GM12878 (cell line): ENCODE measurements at regions not wholly inside any gene's neighbourhood (a gene's known extent, or its start where the extent isn't known, plus 50 kb on each side); places are given as distances from the start of the nearest gene placed in this dataset.

ENCODE experiments used
- ATAC-seq: fragments of 200-7000 bp; cut with Tn5 transposase; 3 replicates; pipeline ENCODE4 v1.9.1; 2020; ENCODE audit warnings: mild to moderate bottlenecking, moderate library complexity
- BruUV-seq: library from RNA; stranded (reverse); fragments of 400-500 nt; replicated peaks from 2 replicates; lab custom pipeline; 2021; lab: Mats Ljungman, UMichigan
- CTCF ChIA-PET: fragments of 300-600 bp; sonication (Branson Sonifier 250); formaldehyde crosslinking; extraction: SDS; loops from one replicate; lab custom pipeline; 2021; ENCODE audit warnings: inconsistent platforms; lab: Yijun Ruan, JAX
- POLR2A ChIA-PET: fragments of 350-600 bp; formaldehyde crosslinking; extraction: SDS; loops from one replicate; lab custom pipeline; 2021; ENCODE audit warnings: inconsistent platforms; lab: Charles Lee
- RAD21 ChIA-PET: fragments of 300-600 bp; sonication (Branson Sonifier 250); formaldehyde crosslinking; loops from one replicate; lab custom pipeline; 2023; ENCODE audit warnings: antibody characterized with exemption; ENCODE audit not compliant: unreplicated experiment; lab: Charles Lee
- SMC1A ChIA-PET: fragments of 300-600 bp; sonication (Branson Sonifier 250); formaldehyde crosslinking; loops from one replicate; lab custom pipeline; 2023; ENCODE audit not compliant: unreplicated experiment, uncharacterized antibody; lab: Charles Lee
- DNase-seq: peaks from one replicate; pipeline ENCODE4 v3.0.0-alpha.2; 2011; ENCODE audit warnings: low read depth, low spot score
- FAIRE-seq: peaks from 3 replicates; lab custom pipeline; 2011; peaks lifted over from hg19 to GRCh38; lab: Jason Lieb, UNC
- H2AFZ ChIP-seq: 2 replicates; pipeline ENCODE4 v1.6.0; 2011; ENCODE audit warnings: low read depth, low read length, control low read depth; ENCODE audit not compliant: control insufficient read depth
- H3K27ac ChIP-seq: 2 replicates; pipeline ENCODE4 v1.5.1; 2011; ENCODE audit warnings: control low read depth; ENCODE audit not compliant: control insufficient read depth, insufficient read depth
- H3K27me3 ChIP-seq, 2 experiments: replicated peaks in 1 of 2; 2 replicates each; pipeline versions ENCODE4 v1.6.0 to v1.6.1; 2011; ENCODE audit warnings: low read length in 1 of 2; ENCODE audit not compliant: control insufficient read depth in 2 of 2, insufficient read depth in 2 of 2
- H3K36me3 ChIP-seq, 2 experiments: 2 replicates each; pipeline ENCODE4 v1.5.1; 2011; ENCODE audit warnings: low read length in 1 of 2; ENCODE audit not compliant: control insufficient read depth in 2 of 2, insufficient read depth in 2 of 2
- H3K4me1 ChIP-seq: 2 replicates; pipeline ENCODE4 v1.6.1; 2011; ENCODE audit warnings: mild to moderate bottlenecking, low read length, moderate library complexity, mixed read lengths; ENCODE audit not compliant: control insufficient read depth, insufficient read depth
- H3K4me2 ChIP-seq: 2 replicates; pipeline ENCODE4 v1.6.0; 2011; ENCODE audit warnings: control low read depth; ENCODE audit not compliant: control insufficient read depth, insufficient read depth
- H3K4me3 ChIP-seq: fragments of 200-600 bp; sonication (generic); 2 replicates; pipeline ENCODE4 v1.5.1; 2016
- H3K79me2 ChIP-seq: 2 replicates; pipeline ENCODE4 v1.6.0; 2011; ENCODE audit warnings: low read length; ENCODE audit not compliant: control insufficient read depth, insufficient read depth
- H3K9ac ChIP-seq: 2 replicates; pipeline ENCODE4 v1.8.0; 2011; ENCODE audit warnings: low read length, control low read depth, mixed read lengths; ENCODE audit not compliant: control insufficient read depth, insufficient read depth
- H3K9me3 ChIP-seq: replicated peaks from 3 replicates; pipeline ENCODE4 v1.5.1; 2011; ENCODE audit warnings: mild to moderate bottlenecking, low read length; ENCODE audit not compliant: control insufficient read depth, insufficient read depth
- H4K20me1 ChIP-seq: 2 replicates; pipeline ENCODE4 v1.6.0; 2011; ENCODE audit not compliant: control insufficient read depth, insufficient read depth
- BCL3 ChIP-seq: IDR thresholded peaks from 2 replicates; pipeline ENCODE4 v1.6.1; 2011; ENCODE audit warnings: borderline replicate concordance, low read depth, mild to moderate bottlenecking, moderate library complexity, low read length; ENCODE audit not compliant: insufficient read depth, poor library complexity, severe bottlenecking
- MLLT1 ChIP-seq: fragments of 450-650 bp; IDR thresholded peaks from 2 replicates; pipeline ENCODE4 v1.6.1; 2016; ENCODE audit warnings: mild to moderate bottlenecking
- NFIC ChIP-seq: IDR thresholded peaks from 2 replicates; pipeline ENCODE4 v1.6.1; 2012; ENCODE audit warnings: low read depth, mild to moderate bottlenecking, inconsistent platforms, low read length, moderate library complexity
- PAX5 ChIP-seq: IDR thresholded peaks from 2 replicates; pipeline ENCODE4 v1.6.1; 2011; ENCODE audit warnings: low read depth, low read length, borderline replicate concordance
- PKNOX1 ChIP-seq: fragments of 450-650 bp; IDR thresholded peaks from 2 replicates; pipeline ENCODE4 v1.6.1; 2016; ENCODE audit warnings: mild to moderate bottlenecking
- PRDM15 ChIP-seq: fragments of 450-650 bp; formaldehyde crosslinking; IDR thresholded peaks from 2 replicates; pipeline ENCODE4 v1.4.0; 2020; ENCODE audit warnings: mild to moderate bottlenecking, moderate library complexity
- RFX5 ChIP-seq: IDR thresholded peaks from 2 replicates; pipeline ENCODE4 v1.6.1; 2011; ENCODE audit warnings: low read depth, low read length, improper control_type of control experiment
- RUNX3 ChIP-seq: IDR thresholded peaks from 2 replicates; pipeline ENCODE4 v1.6.1; 2012; ENCODE audit warnings: low read length, inconsistent platforms
- SIX5 ChIP-seq: IDR thresholded peaks from 2 replicates; pipeline ENCODE4 v1.6.1; 2011; ENCODE audit warnings: mild to moderate bottlenecking, low read depth, low read length, moderate library complexity; ENCODE audit not compliant: severe bottlenecking
- SMC3 ChIP-seq: IDR thresholded peaks from 2 replicates; pipeline ENCODE4 v1.6.1; 2011; ENCODE audit warnings: low read length, improper control_type of control experiment, borderline replicate concordance
- WGBS: methylation state at CpG from one replicate; pipeline ENCODE4 v1.1.6; 2016; ENCODE audit warnings: low lambda C conversion rate; ENCODE audit not compliant: insufficient replicate concordance, insufficient coverage; ENCODE audit errors: missing lambda C conversion rate; 5-methylcytosine and 5-hydroxymethylcytosine counted together
- in situ Hi-C: fragments of 300-500 bp; cut with MboI; formaldehyde crosslinking; loops from 9 replicates; pipeline ENCODE4 v1.14.3; 2018; ENCODE audit warnings: mixed read lengths
- intact Hi-C: fragments of 100-400 bp; cut with micrococcal nuclease; formaldehyde crosslinking; loops from one replicate; pipeline ENCODE4 v1.14.2; 2022; ENCODE audit not compliant: unreplicated experiment

- no peak for TF ChIP-seq PKNOX1
- no peak for TF ChIP-seq RFX5
- no peak for TF ChIP-seq PRDM15
- TF ChIP-seq RUNX3, result no peak
- TF ChIP-seq BCL3, result no peak
- no peak for TF ChIP-seq PAX5
- TF ChIP-seq, all 136 proteins: peak for 0
These were observed 83.5 kb upstream of the SPDL1 start (continued) for GRCh38 chr5:169499990-169500505.

- peaks cover 0 to 3% of the 10 kb centered on the region in 2 experiments; a peak in 1 of 4 replicates for H3K27me3 ChIP-seq
- in situ Hi-C loops, result no loop called here
- CTCF ChIA-PET, result interaction anchor here (0.8 kb wide), 1 partner anchor 15 kb away, joined by 3 read pairs; no protein-coding TSS in a partner anchor
These were observed 86.7 kb upstream of the SPDL1 start for GRCh38 chr5:169496878-169497277.

More at GRCh38 chr5:169496878-169497277, 86.7 kb upstream of the SPDL1 start:
- RAD21 ChIA-PET, result no interaction called here
- POLR2A ChIA-PET, result no interaction called here
- Histone ChIP-seq H4K20me1 (no peaks in the 10 kb centered on the region), H3K36me3 (no peaks in the 10 kb centered on the region), H2AFZ (no peak overlapping the region), H3K4me1 (no peaks in the 10 kb centered on the region), H3K79me2 (no peaks in the 10 kb centered on the region), H3K27ac (no peak overlapping the region), H3K9ac (no peak overlapping the region), H3K4me2 (no peak overlapping the region)
- intact Hi-C loops, result no loop called here
- FAIRE-seq, result no peak
- no TSS peak for BruUV-seq
- TF ChIP-seq SIX5 (no peak), SMC3 (no peak), MLLT1 (no peak), NFIC (no peak)
- TF ChIP-seq, all 136 proteins: peak for 0
- Histone ChIP-seq H3K4me3 (no peak overlapping the region), H3K9me3 (no peaks in the 10 kb centered on the region)
- SMC1A ChIA-PET, result interaction anchor here (1.3 kb wide), 1 partner anchor 58 kb away, joined by 3 read pairs; no protein-coding TSS in a partner anchor
- DNase-seq, result no peak
- no peak for ATAC-seq
- WGBS, result 0% methylated on average over 1 of the region's 1 CpG
